Spinal cord (tissue), 9 donors: ENCODE measurements at regions not wholly inside any gene's neighbourhood (a gene's known extent, or its start where the extent isn't known, plus 50 kb on each side); places are given as distances from the start of the nearest gene placed in this dataset.

ENCODE experiments used
- DNase-seq, 6 donors: peaks; one replicate each; pipeline versions ENCODE4 v3.0.0 to v3.0.0-alpha.2; 2013 to 2015; ENCODE audit warnings: low spot score in 6 of 6, low read depth in 4 of 6
- H3K27ac ChIP-seq: one replicate; pipeline ENCODE4 v1.5.1; 2013; ENCODE audit warnings: low read depth, low read length, control low read depth
- H3K27me3 ChIP-seq: one replicate; pipeline ENCODE4 v1.6.1; 2013; ENCODE audit warnings: low read length; ENCODE audit not compliant: control insufficient read depth, insufficient read depth
- H3K36me3 ChIP-seq: one replicate; pipeline ENCODE4 v1.6.1; 2013; ENCODE audit warnings: low read length; ENCODE audit not compliant: control insufficient read depth, insufficient read depth
- H3K4me1 ChIP-seq: one replicate; pipeline ENCODE4 v1.6.1; 2013; ENCODE audit warnings: low read length; ENCODE audit not compliant: control insufficient read depth, insufficient read depth
- H3K4me3 ChIP-seq: one replicate; pipeline ENCODE4 v1.5.1; 2013; ENCODE audit warnings: low read depth, low read length, control low read depth
- H3K9me3 ChIP-seq: one replicate; pipeline ENCODE4 v1.6.1; 2013; ENCODE audit warnings: low read length; ENCODE audit not compliant: control insufficient read depth, insufficient read depth
- WGBS: methylation state at CpG from one replicate; pipeline ENCODE4 v1.1.5; 2013; ENCODE audit warnings: missing lambda C conversion rate; ENCODE audit not compliant: insufficient coverage; 5-methylcytosine and 5-hydroxymethylcytosine counted together
- donor health status: healthy.

- 20% methylated on average over 4 of the region's 7 CpGs for WGBS
- no peak overlapping the region for H3K4me3 ChIP-seq
- H3K36me3 ChIP-seq, result no peaks in the 10 kb centered on the region
- H3K27ac ChIP-seq, result no peak overlapping the region
- H3K4me1 ChIP-seq, result no peaks in the 10 kb centered on the region
- no peaks in the 10 kb centered on the region for H3K9me3 ChIP-seq
- no peaks in the 10 kb centered on the region for H3K27me3 ChIP-seq
- DNase-seq, result peak in 3 of 6 donors; percentile 4 to 38 (median 21)
Observed at GRCh38 chr4:126568652-126569570, 1063.8 kb upstream of the INTU start.

- DNase-seq, result no peak
- Histone ChIP-seq H3K4me1 (no peaks in the 10 kb centered on the region), H3K36me3 (no peaks in the 10 kb centered on the region), H3K9me3 (no peaks in the 10 kb centered on the region), H3K4me3 (no peak overlapping the region), H3K27me3 (no peaks in the 10 kb centered on the region), H3K27ac (no peak overlapping the region)
- WGBS, result 62% methylated on average over 2 of the region's 2 CpGs
Observed at GRCh38 chr4:126572264-126572663, 1060.5 kb upstream of the INTU start.

- Histone ChIP-seq H3K36me3 (no peaks in the 10 kb centered on the region), H3K9me3 (no peaks in the 10 kb centered on the region), H3K27ac (no peak overlapping the region), H3K4me1 (no peaks in the 10 kb centered on the region), H3K27me3 (no peaks in the 10 kb centered on the region), H3K4me3 (no peak overlapping the region)
- 95% methylated on average over 2 of the region's 2 CpGs for WGBS
- no peak for DNase-seq
Observed at GRCh38 chr4:126582737-126583136, 1050.0 kb upstream of the INTU start.

- Histone ChIP-seq H3K4me1 (no peaks in the 10 kb centered on the region), H3K27ac (no peak overlapping the region), H3K4me3 (no peak overlapping the region), H3K9me3 (no peaks in the 10 kb centered on the region), H3K36me3 (no peaks in the 10 kb centered on the region), H3K27me3 (no peaks in the 10 kb centered on the region)
- WGBS, result 67% methylated on average over 1 of the region's 1 CpG
- no peak for DNase-seq
Observed at GRCh38 chr4:126583509-126583908, 1049.2 kb upstream of the INTU start.

- Histone ChIP-seq H3K9me3 (no peaks in the 10 kb centered on the region), H3K27ac (no peak overlapping the region), H3K4me3 (no peak overlapping the region), H3K27me3 (no peaks in the 10 kb centered on the region), H3K36me3 (no peaks in the 10 kb centered on the region), H3K4me1 (no peaks in the 10 kb centered on the region)
- no peak for DNase-seq
Observed at GRCh38 chr4:126591583-126591982, 1041.2 kb upstream of the INTU start.

GRCh38 chr4:126592088-126592487, 1040.7 kb upstream of the INTU start:
- Histone ChIP-seq H3K27ac (no peak overlapping the region), H3K27me3 (no peaks in the 10 kb centered on the region), H3K36me3 (no peaks in the 10 kb centered on the region), H3K9me3 (no peaks in the 10 kb centered on the region), H3K4me3 (no peak overlapping the region), H3K4me1 (no peaks in the 10 kb centered on the region)
- no CpG with 5 or more reads among the region's 3 CpGs for WGBS
- DNase-seq, result no peak

GRCh38 chr4:126593626-126594025, 1039.1 kb upstream of the INTU start:
- Histone ChIP-seq H3K27me3 (no peaks in the 10 kb centered on the region), H3K4me1 (no peaks in the 10 kb centered on the region), H3K36me3 (no peaks in the 10 kb centered on the region), H3K4me3 (no peak overlapping the region), H3K9me3 (no peaks in the 10 kb centered on the region), H3K27ac (no peak overlapping the region)
- DNase-seq, result no peak
- WGBS, result no CpG with 5 or more reads among the region's 2 CpGs

- DNase-seq, result no peak
- no peaks in the 10 kb centered on the region for H3K9me3 ChIP-seq
- no peak overlapping the region for H3K4me3 ChIP-seq
- H3K4me1 ChIP-seq, result no peaks in the 10 kb centered on the region
- H3K27me3 ChIP-seq, result no peaks in the 10 kb centered on the region
- H3K27ac ChIP-seq, result no peak overlapping the region
- no CpG with 5 or more reads among the region's 2 CpGs for WGBS
- H3K36me3 ChIP-seq, result no peaks in the 10 kb centered on the region
Observed at GRCh38 chr4:126595643-126596042, 1037.1 kb upstream of the INTU start.

GRCh38 chr4:126599746-126600145, 1033.0 kb upstream of the INTU start:
- WGBS, result no CpG with 5 or more reads among the region's 4 CpGs
- Histone ChIP-seq H3K27ac (no peak overlapping the region), H3K4me3 (no peak overlapping the region), H3K9me3 (no peaks in the 10 kb centered on the region), H3K36me3 (no peaks in the 10 kb centered on the region), H3K27me3 (no peaks in the 10 kb centered on the region), H3K4me1 (no peaks in the 10 kb centered on the region)
- no peak for DNase-seq

GRCh38 chr4:126603210-126603609, 1029.5 kb upstream of the INTU start:
- Histone ChIP-seq H3K9me3 (no peaks in the 10 kb centered on the region), H3K4me3 (no peak overlapping the region), H3K27ac (no peak overlapping the region), H3K36me3 (no peaks in the 10 kb centered on the region), H3K27me3 (no peaks in the 10 kb centered on the region), H3K4me1 (no peaks in the 10 kb centered on the region)
- DNase-seq, result no peak
- WGBS, result no CpG with 5 or more reads among the region's 1 CpG
